CD4-positive, alpha-beta memory T cell (primary cell): ENCODE measurements at regions not wholly inside any gene's neighbourhood (a gene's known extent, or its start where the extent isn't known, plus 50 kb on each side); places are given as distances from the start of the nearest gene placed in this dataset.
"Not testable (repeated sequence)": the region's sequence is repeated elsewhere in the genome, so short reads cannot be mapped to it uniquely, and the experiment has no call there.

Experiments used
- CTCF ChIA-PET: fragments of 350-600 bp; sonication (Branson Sonifier 250); formaldehyde crosslinking; loops from one replicate; lab custom pipeline; 2021; ENCODE audit warnings: inconsistent platforms; ENCODE audit not compliant: partially characterized antibody; lab: Charles Lee
- POLR2A ChIA-PET: fragments of 350-600 bp; sonication (Branson Sonifier 250); formaldehyde crosslinking; loops from one replicate; lab custom pipeline; 2021; ENCODE audit not compliant: partially characterized antibody; lab: Charles Lee
- DNase-seq, 5 donors: peaks; one replicate each; pipeline versions ENCODE4 v3.0.0 to v3.0.0-alpha.2; 2020 to 2022; ENCODE audit warnings: mixed read lengths in 1 of 5
- H3K27ac ChIP-seq: one replicate; pipeline ENCODE4 v1.7.0; 2013; ENCODE audit warnings: low read depth, low read length
- H3K27me3 ChIP-seq: 2 replicates; pipeline ENCODE4 v1.7.0; 2013; ENCODE audit warnings: mild to moderate bottlenecking, low read length, moderate library complexity; ENCODE audit not compliant: insufficient read depth
- H3K36me3 ChIP-seq: 2 replicates; pipeline ENCODE4 v1.7.0; 2013; ENCODE audit warnings: mild to moderate bottlenecking, low read length, moderate library complexity; ENCODE audit not compliant: insufficient read depth
- H3K4me1 ChIP-seq: 2 replicates; pipeline ENCODE4 v1.7.0; 2013; ENCODE audit warnings: mild to moderate bottlenecking, low read length, moderate library complexity; ENCODE audit not compliant: insufficient read depth
- H3K4me3 ChIP-seq, 2 donors: one replicate each; pipeline ENCODE4 v1.7.0; 2013; ENCODE audit warnings: low read length in 2 of 2, mild to moderate bottlenecking in 1 of 2
- H3K9me3 ChIP-seq, 2 donors: one replicate each; pipeline ENCODE4 v1.7.0; 2013; ENCODE audit warnings: low read length in 2 of 2, control low read depth in 1 of 2; ENCODE audit not compliant: control insufficient read depth in 1 of 2
- H3K27ac Mint-ChIP-seq, 7 donors: one replicate each; pipeline ENCODE4 v1.8.0; 2020 to 2021; ENCODE audit warnings: mixed read lengths in 7 of 7, mild to moderate bottlenecking in 6 of 7, inconsistent platforms in 3 of 7, moderate library complexity in 3 of 7
- H3K27me3 Mint-ChIP-seq, 2 donors: one replicate each; pipeline ENCODE4 v1.8.0; 2020 to 2021; ENCODE audit warnings: mixed read lengths in 2 of 2
- H3K36me3 Mint-ChIP-seq, 2 donors: one replicate each; pipeline ENCODE4 v1.8.0; 2020 to 2021; ENCODE audit warnings: mixed read lengths in 2 of 2, inconsistent platforms in 1 of 2, mild to moderate bottlenecking in 1 of 2
- H3K4me1 Mint-ChIP-seq, 4 donors: one replicate each; pipeline ENCODE4 v1.8.0; 2020 to 2021; ENCODE audit warnings: mixed read lengths in 4 of 4, mild to moderate bottlenecking in 1 of 4
- H3K4me3 Mint-ChIP-seq, 8 donors: one replicate each; pipeline ENCODE4 v1.8.0; 2020 to 2021; ENCODE audit warnings: mixed read lengths in 8 of 8, mild to moderate bottlenecking in 7 of 8, moderate library complexity in 6 of 8, inconsistent platforms in 3 of 8
- H3K9me3 Mint-ChIP-seq, 8 donors: one replicate each; pipeline ENCODE4 v1.8.0; 2020 to 2021; ENCODE audit warnings: mixed read lengths in 8 of 8, mild to moderate bottlenecking in 5 of 8, inconsistent platforms in 3 of 8, moderate library complexity in 1 of 8
- intact Hi-C: fragments of 100-400 bp; cut with micrococcal nuclease; formaldehyde crosslinking; loops from one replicate; pipeline ENCODE4 v1.15.1; 2023

GRCh38 chr1:100657876-100658715, 61.4 kb upstream of the VCAM1 start:
- POLR2A ChIA-PET = no interaction called here
- H3K9me3 ChIP-seq = no peaks in the 10 kb centered on the region
- DNase-seq = no peak
- H3K4me3 Mint-ChIP-seq = no peak overlapping the region
- H3K27ac ChIP-seq = no peak overlapping the region
- H3K4me3 ChIP-seq = no peak overlapping the region
- H3K27me3 Mint-ChIP-seq = peaks cover 0 to 2% of the 10 kb centered on the region in 2 donors
- H3K36me3 ChIP-seq = no peaks in the 10 kb centered on the region
- no peaks in the 10 kb centered on the region for H3K9me3 Mint-ChIP-seq
- H3K4me1 ChIP-seq = no peaks in the 10 kb centered on the region
- H3K4me1 Mint-ChIP-seq = no peaks in the 10 kb centered on the region
- intact Hi-C loops = no loop called here
- H3K36me3 Mint-ChIP-seq = no peaks in the 10 kb centered on the region
- CTCF ChIA-PET = interaction anchor here (1.1 kb wide), 1 partner anchor 9 kb away, joined by 4 read pairs; no protein-coding TSS in a partner anchor
- H3K27me3 ChIP-seq = no peaks in the 10 kb centered on the region
- no peak overlapping the region for H3K27ac Mint-ChIP-seq

GRCh38 chr1:100658716-100659026, 60.9 kb upstream of the VCAM1 start:
- CTCF ChIA-PET = interaction anchor here (1.1 kb wide), 1 partner anchor 10 kb away, joined by 4 read pairs; no protein-coding TSS in a partner anchor
- Mint-ChIP-seq H3K9me3 (no peaks in the 10 kb centered on the region), H3K27ac (no peak overlapping the region), H3K4me3 (no peak overlapping the region), H3K4me1 (no peaks in the 10 kb centered on the region), H3K36me3 (no peaks in the 10 kb centered on the region), H3K27me3 (peaks cover 0 to 2% of the 10 kb centered on the region in 2 donors)
- H3K36me3 ChIP-seq = no peaks in the 10 kb centered on the region
- intact Hi-C loops = no loop called here
- no peaks in the 10 kb centered on the region for H3K9me3 ChIP-seq
- DNase-seq = no peak
- H3K4me3 ChIP-seq = no peak overlapping the region
- H3K4me1 ChIP-seq = no peaks in the 10 kb centered on the region
- no peak overlapping the region for H3K27ac ChIP-seq
- POLR2A ChIA-PET = no interaction called here
- H3K27me3 ChIP-seq = no peaks in the 10 kb centered on the region

- Mint-ChIP-seq H3K4me3 (no peak overlapping the region), H3K9me3 (peaks cover 0 to 10% (median 0%) of the 10 kb centered on the region in 8 donors), H3K27ac (no peak overlapping the region), H3K4me1 (no peaks in the 10 kb centered on the region), H3K27me3 (peaks cover 0 to 2% of the 10 kb centered on the region in 2 donors), H3K36me3 (no peaks in the 10 kb centered on the region)
- Histone ChIP-seq H3K36me3 (no peaks in the 10 kb centered on the region), H3K27ac (no peak overlapping the region), H3K4me1 (no peaks in the 10 kb centered on the region), H3K4me3 (no peak overlapping the region), H3K27me3 (no peaks in the 10 kb centered on the region), H3K9me3 (no peaks in the 10 kb centered on the region)
- intact Hi-C loops = no loop called here
- DNase-seq = no peak
- CTCF ChIA-PET = no interaction called here
- POLR2A ChIA-PET = no interaction called here
Measured at GRCh38 chr1:100661176-100661575, 58.4 kb upstream of the VCAM1 start.

- CTCF ChIA-PET, H3K4me3 Mint-ChIP-seq, H3K27me3 ChIP-seq, H3K36me3 ChIP-seq, DNase-seq, H3K27me3 Mint-ChIP-seq, H3K4me1 Mint-ChIP-seq, H3K9me3 ChIP-seq, H3K4me1 ChIP-seq, H3K27ac Mint-ChIP-seq, H3K36me3 Mint-ChIP-seq, H3K4me3 ChIP-seq, H3K27ac ChIP-seq, intact Hi-C loops, POLR2A ChIA-PET: not testable (repeated sequence)
- H3K9me3 Mint-ChIP-seq = peaks cover 0 to 12% (median 2%) of the 10 kb centered on the region in 8 donors
Measured at GRCh38 chr1:100668494-100668893, 51.0 kb upstream of the VCAM1 start.
